ENCODE measurements at regions not wholly inside any gene's neighbourhood (a gene's known extent, or its start where the extent isn't known, plus 50 kb on each side); places are given as distances from the start of the nearest gene placed in this dataset.

- no peak for TF ChIP-seq CTCF (IDR thresholded peaks at IDR 0.05; ENCODE audit: low read depth, low read length, poor library complexity, severe bottlenecking)
- no peak for TF ChIP-seq EZH2phosphoT487 (IDR thresholded peaks at IDR 0.05; ENCODE audit: borderline replicate concordance, low read length)
Measured at GRCh38 chr5:61771808-61772207, 439.8 kb downstream of the ZSWIM6 start.

All from DOHH2 (cell line).